Body of pancreas (tissue), 4 donors: ENCODE measurements at regions not wholly inside any gene's neighbourhood (a gene's known extent, or its start where the extent isn't known, plus 50 kb on each side); places are given as distances from the start of the nearest gene placed in this dataset.
"Not testable (repeated sequence)": the region's sequence is repeated elsewhere in the genome, so short reads cannot be mapped to it uniquely, and the experiment has no call there.

Source experiments
- ATAC-seq: fragments of 150-250 bp; one replicate; pipeline ENCODE4 v1.9.1; 2016
- DNase-seq, 4 donors: peaks; one replicate each; pipeline ENCODE4 v3.0.0-alpha.2; 2019
- H3K27ac ChIP-seq, 4 donors: fragments of 200-600 bp; sonication (generic); 1 replicate in 3 of 4; 2 replicates in 1 of 4; pipeline versions ENCODE4 v1.5.1 to v1.6.1; 2016 to 2019; ENCODE audit warnings: mild to moderate bottlenecking in 1 of 4, mixed read lengths in 1 of 4, moderate library complexity in 1 of 4
- H3K27me3 ChIP-seq, 2 donors: fragments of 200-600 bp; sonication (generic); one replicate each; pipeline ENCODE4 v1.6.0; 2016; ENCODE audit warnings: mild to moderate bottlenecking in 1 of 2
- H3K36me3 ChIP-seq, 2 donors: fragments of 200-600 bp; sonication (generic); replicated peaks in 1 of 2; 2 replicates each; pipeline ENCODE4 v1.5.1; 2016; ENCODE audit warnings: low read depth in 2 of 2; ENCODE audit not compliant: insufficient read depth in 1 of 2
- H3K4me1 ChIP-seq: fragments of 200-600 bp; sonication (generic); one replicate; pipeline ENCODE4 v1.6.0; 2016
- H3K4me3 ChIP-seq, 2 donors: fragments of 200-600 bp; sonication (generic); 1 replicate in 1 of 2; 2 replicates in 1 of 2; pipeline ENCODE4 v1.5.1; 2016 to 2019
- H3K9me3 ChIP-seq, 3 donors: fragments of 200-600 bp; sonication (generic); 1 replicate in 2 of 3; 2 replicates in 1 of 3; pipeline ENCODE4 v1.5.1; 2016
- POLR2A ChIP-seq, 3 donors: fragments of 450-650 bp; IDR thresholded peaks; one replicate each; pipeline ENCODE4 v1.6.1; 2016; ENCODE audit warnings: antibody characterized with exemption in 3 of 3, mild to moderate bottlenecking in 2 of 3
- WGBS, 2 donors: methylation state at CpG; one replicate each; pipeline ENCODE4 v1.1.5; 2017; 5-methylcytosine and 5-hydroxymethylcytosine counted together
- intact Hi-C: fragments of 100-400 bp; cut with DNase I; formaldehyde crosslinking; loops from one replicate; pipeline ENCODE4 v1.15.1; 2023
- TF ChIP-seq, protein P1 (sequence below), 7 experiments: fragments of 450-650 bp in 4 of 7; fragments of 200-600 bp in 3 of 7; sonication (generic) in 3 of 7; IDR thresholded peaks; one replicate each; pipeline ENCODE4 v1.5.1; 2016 to 2019; ENCODE audit warnings: antibody characterized with exemption in 7 of 7

GRCh38 chr5:97234380-97234779 is 51.3 kb upstream of the RIOK2 start:
- intact Hi-C loops, ATAC-seq, H3K36me3 ChIP-seq, H3K27me3 ChIP-seq, H3K4me1 ChIP-seq, DNase-seq, H3K9me3 ChIP-seq, H3K27ac ChIP-seq, H3K4me3 ChIP-seq: not testable (repeated sequence)
- WGBS, 2 donors: 100% methylated on average over 1 of the region's 1 CpG

DNA sequence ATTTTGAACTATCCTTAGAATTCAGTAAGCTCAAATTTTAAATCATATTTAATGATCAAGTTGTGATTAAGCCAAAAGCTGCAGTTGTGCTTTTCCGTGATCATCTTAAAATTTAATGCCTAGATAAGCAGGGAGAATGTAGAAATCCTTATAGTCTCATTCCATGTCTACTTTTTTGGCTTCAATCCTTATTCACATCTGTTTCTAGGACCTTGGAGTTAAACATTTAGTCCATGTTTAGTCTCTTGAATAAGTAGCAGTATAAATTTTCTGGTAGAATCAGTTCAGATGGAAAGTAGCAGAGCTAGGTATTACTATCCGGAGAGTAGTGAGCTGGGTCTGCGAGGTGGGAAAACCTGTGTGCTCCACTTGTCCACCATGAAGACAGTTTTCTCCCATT is 59.3 kb upstream of the RIOK2 start:
- intact Hi-C loops: no loop called here
- ATAC-seq: no peak
- no peaks in the 10 kb centered on the region for H3K36me3 ChIP-seq
- no peak for DNase-seq
- 68 to 69% methylated on average over 3 of the region's 3 CpGs for WGBS, 2 donors
- no peak overlapping the region for H3K4me3 ChIP-seq
- TF ChIP-seq, protein P1, sequence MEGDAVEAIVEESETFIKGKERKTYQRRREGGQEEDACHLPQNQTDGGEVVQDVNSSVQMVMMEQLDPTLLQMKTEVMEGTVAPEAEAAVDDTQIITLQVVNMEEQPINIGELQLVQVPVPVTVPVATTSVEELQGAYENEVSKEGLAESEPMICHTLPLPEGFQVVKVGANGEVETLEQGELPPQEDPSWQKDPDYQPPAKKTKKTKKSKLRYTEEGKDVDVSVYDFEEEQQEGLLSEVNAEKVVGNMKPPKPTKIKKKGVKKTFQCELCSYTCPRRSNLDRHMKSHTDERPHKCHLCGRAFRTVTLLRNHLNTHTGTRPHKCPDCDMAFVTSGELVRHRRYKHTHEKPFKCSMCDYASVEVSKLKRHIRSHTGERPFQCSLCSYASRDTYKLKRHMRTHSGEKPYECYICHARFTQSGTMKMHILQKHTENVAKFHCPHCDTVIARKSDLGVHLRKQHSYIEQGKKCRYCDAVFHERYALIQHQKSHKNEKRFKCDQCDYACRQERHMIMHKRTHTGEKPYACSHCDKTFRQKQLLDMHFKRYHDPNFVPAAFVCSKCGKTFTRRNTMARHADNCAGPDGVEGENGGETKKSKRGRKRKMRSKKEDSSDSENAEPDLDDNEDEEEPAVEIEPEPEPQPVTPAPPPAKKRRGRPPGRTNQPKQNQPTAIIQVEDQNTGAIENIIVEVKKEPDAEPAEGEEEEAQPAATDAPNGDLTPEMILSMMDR (IDR thresholded peaks at IDR 0.05): no peak
- no peak for TF ChIP-seq POLR2A (IDR thresholded peaks at IDR 0.05)
- H3K4me1 ChIP-seq: no peaks in the 10 kb centered on the region
- no peak overlapping the region for H3K27ac ChIP-seq
- no peaks in the 10 kb centered on the region for H3K27me3 ChIP-seq
- no peaks in the 10 kb centered on the region for H3K9me3 ChIP-seq

DNA sequence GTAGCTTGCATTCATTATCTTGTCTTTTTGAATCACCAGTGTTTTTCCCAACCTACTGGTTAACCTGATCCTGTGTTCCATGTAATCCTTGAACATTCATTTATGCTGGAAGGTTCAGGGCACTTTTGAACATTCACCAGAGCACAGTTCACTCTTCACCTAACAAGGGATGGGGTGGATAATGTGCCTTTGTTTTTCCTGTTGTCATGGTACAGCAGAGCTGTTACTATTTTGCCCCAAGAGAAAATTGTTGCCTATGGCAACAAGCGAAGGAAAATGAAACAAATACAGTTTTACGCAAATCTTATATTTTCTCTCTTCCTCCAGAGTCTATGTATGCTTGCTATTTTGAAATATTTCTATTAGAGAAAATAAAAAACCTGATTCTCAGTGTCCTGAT is 60.3 kb upstream of the RIOK2 start:
- DNase-seq: no peak
- intact Hi-C loops: no loop called here
- 89 to 94% methylated on average over 2 of the region's 2 CpGs for WGBS, 2 donors

GRCh38 chr5:97245386-97245785 is 62.3 kb upstream of the RIOK2 start:
- ATAC-seq (no peak), DNase-seq (no peak)
- intact Hi-C loops: no loop called here
- no peaks in the 10 kb centered on the region for H3K9me3 ChIP-seq
- no peak overlapping the region for H3K4me3 ChIP-seq
- no peaks in the 10 kb centered on the region for H3K36me3 ChIP-seq
- TF ChIP-seq, protein P1 (IDR thresholded peaks at IDR 0.05): no peak
- TF ChIP-seq POLR2A (IDR thresholded peaks at IDR 0.05): no peak
- no peaks in the 10 kb centered on the region for H3K4me1 ChIP-seq
- H3K27me3 ChIP-seq: no peaks in the 10 kb centered on the region
- WGBS, 2 donors: 79 to 80% methylated on average over 9 of the region's 9 CpGs
- no peak overlapping the region for H3K27ac ChIP-seq

More for the DNA sequence above, 60.3 kb upstream of the RIOK2 start:
- H3K9me3 ChIP-seq: no peaks in the 10 kb centered on the region
- H3K36me3 ChIP-seq: no peaks in the 10 kb centered on the region
- ATAC-seq: no peak
- H3K27ac ChIP-seq: no peak overlapping the region
- H3K27me3 ChIP-seq: no peaks in the 10 kb centered on the region
- TF ChIP-seq, protein P1 (IDR thresholded peaks at IDR 0.05): no peak
- H3K4me3 ChIP-seq: no peak overlapping the region
- H3K4me1 ChIP-seq: no peaks in the 10 kb centered on the region

- peaks cover 0 to 12% (median 0%) of the 10 kb centered on the region in 3 donors for H3K9me3 ChIP-seq
- no peak for TF ChIP-seq POLR2A (IDR thresholded peaks at IDR 0.05)
- TF ChIP-seq, protein P1 (IDR thresholded peaks at IDR 0.05): no peak
- H3K4me1 ChIP-seq: no peaks in the 10 kb centered on the region
- intact Hi-C loops: no loop called here
- H3K27ac ChIP-seq: no peak overlapping the region
- ATAC-seq (no peak), DNase-seq (no peak)
- no peak overlapping the region for H3K4me3 ChIP-seq
- no peaks in the 10 kb centered on the region for H3K27me3 ChIP-seq
- no peaks in the 10 kb centered on the region for H3K36me3 ChIP-seq
Observed at GRCh38 chr5:97250113-97250512, 67.1 kb upstream of the RIOK2 start.
